NT2/D1 (cell line): ENCODE measurements at regions not wholly inside any gene's neighbourhood (a gene's known extent, or its start where the extent isn't known, plus 50 kb on each side); places are given as distances from the start of the nearest gene placed in this dataset.

ENCODE experiments used
- DNase-seq: peaks from one replicate; pipeline ENCODE4 v3.0.0-alpha.2; 2011; ENCODE audit warnings: low read depth, low spot score
- H3K27me3 ChIP-seq: 2 replicates; pipeline ENCODE4 v1.6.0; 2011; ENCODE audit warnings: mild to moderate bottlenecking; ENCODE audit not compliant: insufficient read length, insufficient read depth
- H3K36me3 ChIP-seq: 2 replicates; pipeline ENCODE4 v1.6.1; 2011; ENCODE audit warnings: mild to moderate bottlenecking, low read length, mixed read lengths; ENCODE audit not compliant: insufficient read depth, insufficient read length
- H3K4me1 ChIP-seq: 2 replicates; pipeline ENCODE4 v1.5.1; 2011; ENCODE audit not compliant: insufficient read depth, insufficient read length
- H3K4me3 ChIP-seq: 2 replicates; pipeline ENCODE4 v1.5.1; 2011; ENCODE audit warnings: low read depth; ENCODE audit not compliant: insufficient read length
- H3K9ac ChIP-seq: 2 replicates; pipeline ENCODE4 v1.6.0; 2011; ENCODE audit warnings: low read depth; ENCODE audit not compliant: insufficient read length
- H3K9me3 ChIP-seq: 2 replicates; pipeline ENCODE4 v1.5.1; 2011; ENCODE audit warnings: mild to moderate bottlenecking, low read length; ENCODE audit not compliant: insufficient read depth
- SUZ12 ChIP-seq: IDR thresholded peaks from 2 replicates; pipeline ENCODE4 v1.6.1; 2011; ENCODE audit not compliant: insufficient read length, insufficient read depth; ENCODE audit errors: extremely low read depth
- YY1 ChIP-seq: IDR thresholded peaks from 2 replicates; pipeline ENCODE4 v1.6.1; 2011; ENCODE audit not compliant: insufficient read length, insufficient read depth
- ZNF274 ChIP-seq: IDR thresholded peaks from 2 replicates; pipeline ENCODE4 v1.6.1; 2011; ENCODE audit warnings: mild to moderate bottlenecking, low read depth, low read length

DNA sequence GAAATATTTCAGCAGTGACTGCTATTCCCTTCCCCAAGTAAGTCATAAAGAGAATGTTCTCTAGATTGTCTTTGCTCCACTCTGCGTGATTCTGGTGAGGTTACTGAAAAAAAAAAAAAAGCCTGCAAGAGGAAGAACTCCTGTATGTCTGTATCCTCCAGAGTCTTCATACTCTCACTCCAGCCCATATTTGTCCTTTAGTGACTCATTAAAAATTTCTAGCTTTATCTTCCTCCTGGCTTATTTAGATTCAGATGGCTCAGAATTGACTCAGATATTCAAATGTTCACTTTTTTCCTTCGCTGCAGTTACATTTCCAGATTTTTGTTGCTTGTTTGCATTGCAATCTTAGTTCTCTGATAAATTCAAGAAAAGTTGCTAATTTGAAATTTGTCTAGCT, 76.3 kb upstream of the CNTN5 start:
- Histone ChIP-seq H3K36me3 (no peaks in the 10 kb centered on the region), H3K4me3 (no peak overlapping the region), H3K4me1 (no peaks in the 10 kb centered on the region), H3K9ac (no peak overlapping the region), H3K9me3 (no peaks in the 10 kb centered on the region), H3K27me3 (no peaks in the 10 kb centered on the region)
- TF ChIP-seq ZNF274 (no peak), SUZ12 (no peak), YY1 (no peak)
- DNase-seq: no peak

GRCh38 chr11:98952107-98952506, 68.6 kb upstream of the CNTN5 start:
- Histone ChIP-seq H3K4me1 (no peaks in the 10 kb centered on the region), H3K4me3 (no peak overlapping the region), H3K9me3 (no peaks in the 10 kb centered on the region), H3K27me3 (no peaks in the 10 kb centered on the region), H3K9ac (no peak overlapping the region), H3K36me3 (no peaks in the 10 kb centered on the region)
- no peak for DNase-seq
- TF ChIP-seq ZNF274 (no peak), SUZ12 (no peak), YY1 (no peak)

- Histone ChIP-seq H3K4me3 (no peak overlapping the region), H3K36me3 (no peaks in the 10 kb centered on the region), H3K4me1 (no peaks in the 10 kb centered on the region), H3K27me3 (no peaks in the 10 kb centered on the region), H3K9ac (no peak overlapping the region), H3K9me3 (no peaks in the 10 kb centered on the region)
- no peak for TF ChIP-seq YY1
- no peak for TF ChIP-seq SUZ12
- no peak for TF ChIP-seq ZNF274
- DNase-seq: no peak
Measured at GRCh38 chr11:98955551-98955950, 65.2 kb upstream of the CNTN5 start.

DNA sequence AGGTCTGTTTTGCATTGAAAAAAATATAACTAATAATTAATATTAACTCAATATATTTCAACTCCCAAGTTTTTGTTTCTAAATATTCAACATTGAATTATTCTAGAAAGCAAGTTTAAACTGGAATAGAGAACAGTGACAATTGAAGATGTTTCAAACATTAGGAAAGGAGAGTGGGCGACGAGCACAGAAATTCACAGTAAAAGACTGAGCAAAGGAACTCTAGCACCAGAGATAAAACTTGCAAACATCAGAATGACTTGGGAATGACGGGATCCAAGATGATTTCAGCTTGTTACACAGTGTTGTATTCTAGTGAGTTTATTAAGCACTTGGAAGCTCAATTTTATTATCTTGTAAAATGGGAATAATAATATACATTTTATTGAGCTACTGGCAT, 56.6 kb upstream of the CNTN5 start:
- TF ChIP-seq SUZ12: no peak
- TF ChIP-seq ZNF274: no peak
- no peak for TF ChIP-seq YY1
- no peak for DNase-seq
- Histone ChIP-seq H3K4me1 (no peaks in the 10 kb centered on the region), H3K9ac (no peak overlapping the region), H3K4me3 (no peak overlapping the region), H3K9me3 (no peaks in the 10 kb centered on the region), H3K27me3 (no peaks in the 10 kb centered on the region), H3K36me3 (no peaks in the 10 kb centered on the region)

GRCh38 chr11:98965358-98965757, 55.4 kb upstream of the CNTN5 start:
- no peaks in the 10 kb centered on the region for H3K4me1 ChIP-seq
- no peak for TF ChIP-seq YY1
- TF ChIP-seq SUZ12: no peak
- H3K9me3 ChIP-seq: no peaks in the 10 kb centered on the region
- no peaks in the 10 kb centered on the region for H3K27me3 ChIP-seq
- no peak overlapping the region for H3K9ac ChIP-seq
- no peaks in the 10 kb centered on the region for H3K36me3 ChIP-seq
- DNase-seq: no peak
- no peak overlapping the region for H3K4me3 ChIP-seq

- H3K4me1 ChIP-seq: no peaks in the 10 kb centered on the region
- H3K4me3 ChIP-seq: no peak overlapping the region
- H3K9me3 ChIP-seq: no peaks in the 10 kb centered on the region
- DNase-seq: no peak
- H3K9ac ChIP-seq: no peak overlapping the region
- no peak for TF ChIP-seq SUZ12
- no peaks in the 10 kb centered on the region for H3K36me3 ChIP-seq
- no peaks in the 10 kb centered on the region for H3K27me3 ChIP-seq
Measured at GRCh38 chr11:98965775-98966174, 55.0 kb upstream of the CNTN5 start.

GRCh38 chr11:98967005-98967404, 53.7 kb upstream of the CNTN5 start:
- Histone ChIP-seq H3K4me1 (no peaks in the 10 kb centered on the region), H3K36me3 (no peaks in the 10 kb centered on the region), H3K27me3 (no peaks in the 10 kb centered on the region), H3K4me3 (no peak overlapping the region), H3K9me3 (no peaks in the 10 kb centered on the region), H3K9ac (no peak overlapping the region)
- no peak for DNase-seq
- no peak for TF ChIP-seq ZNF274
